ENCODE measurements at regions not wholly inside any gene's neighbourhood (a gene's known extent, or its start where the extent isn't known, plus 50 kb on each side); places are given as distances from the start of the nearest gene placed in this dataset.

- Histone ChIP-seq H3K27ac (replicated peaks; ENCODE audit: low read length) (no peak overlapping the region), H3K9ac (ENCODE audit: low read depth, low read length, poor library complexity) (no peak overlapping the region), H3K79me1 (ENCODE audit: low read depth, low read length) (no peaks in the 10 kb centered on the region), H3K27me3 (ENCODE audit: control insufficient read depth in 3 of 3, insufficient read depth in 3 of 3, low read depth in 1 of 3, low read length in 3 of 3) (no peaks in the 10 kb centered on the region), H2BK12ac (ENCODE audit: low read length) (no peak overlapping the region), H3K9me3 (replicated peaks in 1 of 2; ENCODE audit: control insufficient read depth in 2 of 2, insufficient read depth in 1 of 2, low read depth in 1 of 2, low read length in 2 of 2) (no peaks in the 10 kb centered on the region), H3K18ac (ENCODE audit: low read length) (no peak overlapping the region), H3K4me1 (ENCODE audit: control insufficient read depth in 2 of 2, insufficient read depth in 1 of 2, low read depth in 1 of 2, low read length in 2 of 2) (no peaks in the 10 kb centered on the region), H2AK5ac (ENCODE audit: low read depth, low read length) (no peak overlapping the region), H2AFZ (ENCODE audit: low read length) (no peak overlapping the region), H3K4ac (ENCODE audit: low read length) (no peak overlapping the region), H4K8ac (ENCODE audit: low read depth, low read length) (no peak overlapping the region), H2BK5ac (ENCODE audit: low read length) (no peak overlapping the region), H3K14ac (ENCODE audit: low read length) (no peak overlapping the region), H2BK15ac (ENCODE audit: low read length) (no peak overlapping the region), H3K36me3 (replicated peaks in 1 of 2; ENCODE audit: control insufficient read depth in 2 of 2, insufficient read depth in 2 of 2, low read length in 2 of 2) (no peaks in the 10 kb centered on the region), H3K23ac (ENCODE audit: low read depth, low read length, poor library complexity) (no peak overlapping the region), H4K91ac (ENCODE audit: low read depth, low read length, poor library complexity) (no peak overlapping the region), H2BK120ac (ENCODE audit: low read depth, low read length) (no peak overlapping the region), H3K4me2 (ENCODE audit: insufficient read depth, low read length, poor library complexity, severe bottlenecking) (no peak overlapping the region), H3K4me3 (ENCODE audit: low read length in 2 of 2) (no peak overlapping the region)
- DNase-seq (ENCODE audit: low spot score) = no peak
- WGBS, 2 donors (ENCODE audit: extremely low coverage in 2 of 2, insufficient read length in 2 of 2, insufficient replicate concordance in 1 of 2) = no CpG with 5 or more reads among the region's 1 CpG
Measured at GRCh38 chr7:113657603-113658002, 261.2 kb downstream of the PPP1R3A start.

- no CpG with 5 or more reads among the region's 1 CpG for WGBS, 2 donors (ENCODE audit: extremely low coverage in 2 of 2, insufficient read length in 2 of 2, insufficient replicate concordance in 1 of 2)
- H3K23ac ChIP-seq (ENCODE audit: low read depth, low read length, poor library complexity) = no peak overlapping the region
Measured at GRCh38 chr7:113652501-113652900, 266.3 kb downstream of the PPP1R3A start.

GRCh38 chr7:113649556-113649955 is 269.3 kb downstream of the PPP1R3A start:
- H3K4me1 ChIP-seq (ENCODE audit: control insufficient read depth in 2 of 2, insufficient read depth in 1 of 2, low read depth in 1 of 2, low read length in 2 of 2) = no peaks in the 10 kb centered on the region
- H3K4ac ChIP-seq (ENCODE audit: low read length) = no peak overlapping the region
- H2AFZ ChIP-seq (ENCODE audit: low read length) = no peak overlapping the region
- H2BK15ac ChIP-seq (ENCODE audit: low read length) = no peak overlapping the region
- no peak overlapping the region for H3K9ac ChIP-seq (ENCODE audit: low read depth, low read length, poor library complexity)
- no peak overlapping the region for H3K23ac ChIP-seq (ENCODE audit: low read depth, low read length, poor library complexity)
- no peak overlapping the region for H3K4me3 ChIP-seq (ENCODE audit: low read length in 2 of 2)
- H4K8ac ChIP-seq (ENCODE audit: low read depth, low read length) = no peak overlapping the region
- H3K27ac ChIP-seq (replicated peaks; ENCODE audit: low read length) = no peak overlapping the region
- H4K91ac ChIP-seq (ENCODE audit: low read depth, low read length, poor library complexity) = no peak overlapping the region
- no peak overlapping the region for H2BK12ac ChIP-seq (ENCODE audit: low read length)
- H3K36me3 ChIP-seq (replicated peaks in 1 of 2; ENCODE audit: control insufficient read depth in 2 of 2, insufficient read depth in 2 of 2, low read length in 2 of 2) = no peaks in the 10 kb centered on the region
- no peak overlapping the region for H2BK120ac ChIP-seq (ENCODE audit: low read depth, low read length)
- no peaks in the 10 kb centered on the region for H3K79me1 ChIP-seq (ENCODE audit: low read depth, low read length)
- WGBS, 2 donors (ENCODE audit: extremely low coverage in 2 of 2, insufficient read length in 2 of 2, insufficient replicate concordance in 1 of 2) = no CpG with 5 or more reads among the region's 1 CpG
- H3K18ac ChIP-seq (ENCODE audit: low read length) = no peak overlapping the region
- H3K14ac ChIP-seq (ENCODE audit: low read length) = no peak overlapping the region
- no peak overlapping the region for H3K4me2 ChIP-seq (ENCODE audit: insufficient read depth, low read length, poor library complexity, severe bottlenecking)
- H2AK5ac ChIP-seq (ENCODE audit: low read depth, low read length) = no peak overlapping the region
- DNase-seq (ENCODE audit: low spot score) = no peak
- no peaks in the 10 kb centered on the region for H3K27me3 ChIP-seq (ENCODE audit: control insufficient read depth in 3 of 3, insufficient read depth in 3 of 3, low read depth in 1 of 3, low read length in 3 of 3)
- no peak overlapping the region for H2BK5ac ChIP-seq (ENCODE audit: low read length)
- no peaks in the 10 kb centered on the region for H3K9me3 ChIP-seq (replicated peaks in 1 of 2; ENCODE audit: control insufficient read depth in 2 of 2, insufficient read depth in 1 of 2, low read depth in 1 of 2, low read length in 2 of 2)

More at GRCh38 chr7:113652501-113652900, 266.3 kb downstream of the PPP1R3A start:
- Histone ChIP-seq H2BK120ac (ENCODE audit: low read depth, low read length) (no peak overlapping the region), H4K91ac (ENCODE audit: low read depth, low read length, poor library complexity) (no peak overlapping the region), H3K14ac (ENCODE audit: low read length) (no peak overlapping the region), H3K4ac (ENCODE audit: low read length) (no peak overlapping the region), H3K4me2 (ENCODE audit: insufficient read depth, low read length, poor library complexity, severe bottlenecking) (no peak overlapping the region), H3K9me3 (replicated peaks in 1 of 2; ENCODE audit: control insufficient read depth in 2 of 2, insufficient read depth in 1 of 2, low read depth in 1 of 2, low read length in 2 of 2) (no peaks in the 10 kb centered on the region), H3K36me3 (replicated peaks in 1 of 2; ENCODE audit: control insufficient read depth in 2 of 2, insufficient read depth in 2 of 2, low read length in 2 of 2) (no peaks in the 10 kb centered on the region), H2AK5ac (ENCODE audit: low read depth, low read length) (no peak overlapping the region), H3K4me3 (ENCODE audit: low read length in 2 of 2) (no peak overlapping the region), H2BK15ac (ENCODE audit: low read length) (no peak overlapping the region), H2BK5ac (ENCODE audit: low read length) (no peak overlapping the region), H3K27ac (replicated peaks; ENCODE audit: low read length) (no peak overlapping the region), H3K79me1 (ENCODE audit: low read depth, low read length) (no peaks in the 10 kb centered on the region), H2AFZ (ENCODE audit: low read length) (no peak overlapping the region), H2BK12ac (ENCODE audit: low read length) (no peak overlapping the region), H3K18ac (ENCODE audit: low read length) (no peak overlapping the region), H3K27me3 (ENCODE audit: control insufficient read depth in 3 of 3, insufficient read depth in 3 of 3, low read depth in 1 of 3, low read length in 3 of 3) (no peaks in the 10 kb centered on the region), H3K9ac (ENCODE audit: low read depth, low read length, poor library complexity) (no peak overlapping the region), H3K4me1 (ENCODE audit: control insufficient read depth in 2 of 2, insufficient read depth in 1 of 2, low read depth in 1 of 2, low read length in 2 of 2) (no peaks in the 10 kb centered on the region), H4K8ac (ENCODE audit: low read depth, low read length) (no peak overlapping the region)
- DNase-seq (ENCODE audit: low spot score) = no peak

GRCh38 chr7:113639221-113639620 is 279.6 kb downstream of the PPP1R3A start:
- Histone ChIP-seq H2AFZ (ENCODE audit: low read length) (no peak overlapping the region), H3K14ac (ENCODE audit: low read length) (no peak overlapping the region), H3K23ac (ENCODE audit: low read depth, low read length, poor library complexity) (no peak overlapping the region), H3K9me3 (replicated peaks in 1 of 2; ENCODE audit: control insufficient read depth in 2 of 2, insufficient read depth in 1 of 2, low read depth in 1 of 2, low read length in 2 of 2) (no peaks in the 10 kb centered on the region), H3K27ac (replicated peaks; ENCODE audit: low read length) (no peak overlapping the region), H3K36me3 (replicated peaks in 1 of 2; ENCODE audit: control insufficient read depth in 2 of 2, insufficient read depth in 2 of 2, low read length in 2 of 2) (no peaks in the 10 kb centered on the region), H2BK120ac (ENCODE audit: low read depth, low read length) (no peak overlapping the region), H4K91ac (ENCODE audit: low read depth, low read length, poor library complexity) (no peak overlapping the region), H3K4me3 (ENCODE audit: low read length in 2 of 2) (no peak overlapping the region), H3K4me2 (ENCODE audit: insufficient read depth, low read length, poor library complexity, severe bottlenecking) (no peak overlapping the region), H2BK12ac (ENCODE audit: low read length) (no peak overlapping the region), H3K4me1 (ENCODE audit: control insufficient read depth in 2 of 2, insufficient read depth in 1 of 2, low read depth in 1 of 2, low read length in 2 of 2) (no peaks in the 10 kb centered on the region), H2BK15ac (ENCODE audit: low read length) (no peak overlapping the region), H3K9ac (ENCODE audit: low read depth, low read length, poor library complexity) (no peak overlapping the region), H4K8ac (ENCODE audit: low read depth, low read length) (no peak overlapping the region), H3K79me1 (ENCODE audit: low read depth, low read length) (no peaks in the 10 kb centered on the region), H3K18ac (ENCODE audit: low read length) (no peak overlapping the region), H3K4ac (ENCODE audit: low read length) (no peak overlapping the region), H2BK5ac (ENCODE audit: low read length) (no peak overlapping the region), H2AK5ac (ENCODE audit: low read depth, low read length) (no peak overlapping the region), H3K27me3 (ENCODE audit: control insufficient read depth in 3 of 3, insufficient read depth in 3 of 3, low read depth in 1 of 3, low read length in 3 of 3) (no peaks in the 10 kb centered on the region)
- WGBS, 2 donors (ENCODE audit: extremely low coverage in 2 of 2, insufficient read length in 2 of 2, insufficient replicate concordance in 1 of 2) = no CpG with 5 or more reads among the region's 1 CpG
- no peak for DNase-seq (ENCODE audit: low spot score)
